ENCODE measurements at regions not wholly inside any gene's neighbourhood (a gene's known extent, or its start where the extent isn't known, plus 50 kb on each side); places are given as distances from the start of the nearest gene placed in this dataset.
A peak's percentile ranks its signal among the peaks of the same experiment; 100 is the strongest.
"Not testable (repeated sequence)": the region's sequence is repeated elsewhere in the genome, so short reads cannot be mapped to it uniquely, and the experiment has no call there.

- Histone ChIP-seq H3K27me3 (ENCODE audit: control insufficient read depth, insufficient read depth, low read length) (no peaks in the 10 kb centered on the region), H3K9me3 (replicated peaks; ENCODE audit: control insufficient read depth, low read depth, low read length) (no peaks in the 10 kb centered on the region), H3K4me3 (ENCODE audit: low read length) (no peak overlapping the region), H3K27ac (ENCODE audit: low read length) (no peak overlapping the region), H3K4me1 (ENCODE audit: control insufficient read depth, insufficient read depth, low read length) (peaks cover 6% of the 10 kb centered on the region), H3K36me3 (ENCODE audit: control insufficient read depth, insufficient read depth, low read length) (no peaks in the 10 kb centered on the region)
- 100% methylated on average over 1 of the region's 1 CpG for WGBS (ENCODE audit: insufficient coverage)
- DNase-seq, result no peak
Observed at GRCh38 chr17:13420418-13420826, 181.3 kb downstream of the HS3ST3A1 start.

- H3K27me3 ChIP-seq (ENCODE audit: control insufficient read depth, insufficient read depth, low read length), result no peaks in the 10 kb centered on the region
- H3K27ac ChIP-seq (ENCODE audit: low read length), result no peak overlapping the region
- H3K36me3 ChIP-seq (ENCODE audit: control insufficient read depth, insufficient read depth, low read length), result no peaks in the 10 kb centered on the region
- peaks cover 6% of the 10 kb centered on the region for H3K4me1 ChIP-seq (ENCODE audit: control insufficient read depth, insufficient read depth, low read length)
- no peaks in the 10 kb centered on the region for H3K9me3 ChIP-seq (replicated peaks; ENCODE audit: control insufficient read depth, low read depth, low read length)
- H3K4me3 ChIP-seq (ENCODE audit: low read length), result no peak overlapping the region
- DNase-seq, result no peak
- WGBS (ENCODE audit: insufficient coverage), result 91% methylated on average over 5 of the region's 6 CpGs
Observed at GRCh38 chr17:13419676-13420075, 182.1 kb downstream of the HS3ST3A1 start.

- Histone ChIP-seq H3K36me3 (ENCODE audit: control insufficient read depth, insufficient read depth, low read length) (no peaks in the 10 kb centered on the region), H3K27me3 (ENCODE audit: control insufficient read depth, insufficient read depth, low read length) (no peaks in the 10 kb centered on the region), H3K27ac (ENCODE audit: low read length) (no peak overlapping the region), H3K9me3 (replicated peaks; ENCODE audit: control insufficient read depth, low read depth, low read length) (no peaks in the 10 kb centered on the region), H3K4me1 (ENCODE audit: control insufficient read depth, insufficient read depth, low read length) (peaks cover 6% of the 10 kb centered on the region), H3K4me3 (ENCODE audit: low read length) (no peak overlapping the region)
- 40% methylated on average over 1 of the region's 2 CpGs for WGBS (ENCODE audit: insufficient coverage)
- no peak for DNase-seq
Observed at GRCh38 chr17:13418891-13419290, 182.8 kb downstream of the HS3ST3A1 start.

GRCh38 chr17:13417381-13417950 lies 184.3 kb downstream of the HS3ST3A1 start:
- no peaks in the 10 kb centered on the region for H3K36me3 ChIP-seq (ENCODE audit: control insufficient read depth, insufficient read depth, low read length)
- no peaks in the 10 kb centered on the region for H3K9me3 ChIP-seq (replicated peaks; ENCODE audit: control insufficient read depth, low read depth, low read length)
- H3K4me1 ChIP-seq (ENCODE audit: control insufficient read depth, insufficient read depth, low read length), result peaks cover 6% of the 10 kb centered on the region
- no peaks in the 10 kb centered on the region for H3K27me3 ChIP-seq (ENCODE audit: control insufficient read depth, insufficient read depth, low read length)
- DNase-seq, result no peak
- H3K27ac ChIP-seq (ENCODE audit: low read length), result no peak overlapping the region
- WGBS (ENCODE audit: insufficient coverage), result no CpG with 5 or more reads among the region's 2 CpGs
- no peak overlapping the region for H3K4me3 ChIP-seq (ENCODE audit: low read length)

- no CpG with 5 or more reads among the region's 3 CpGs for WGBS (ENCODE audit: insufficient coverage)
- no peaks in the 10 kb centered on the region for H3K9me3 ChIP-seq (replicated peaks; ENCODE audit: control insufficient read depth, low read depth, low read length)
- peaks cover 6% of the 10 kb centered on the region for H3K4me1 ChIP-seq (ENCODE audit: control insufficient read depth, insufficient read depth, low read length)
- H3K27ac ChIP-seq (ENCODE audit: low read length), result no peak overlapping the region
- H3K4me3 ChIP-seq (ENCODE audit: low read length), result no peak overlapping the region
- no peaks in the 10 kb centered on the region for H3K36me3 ChIP-seq (ENCODE audit: control insufficient read depth, insufficient read depth, low read length)
- DNase-seq, result no peak
- no peaks in the 10 kb centered on the region for H3K27me3 ChIP-seq (ENCODE audit: control insufficient read depth, insufficient read depth, low read length)
Observed at GRCh38 chr17:13416748-13417363, 184.9 kb downstream of the HS3ST3A1 start.

- DNase-seq, result peak; percentile 33
- H3K27me3 ChIP-seq (ENCODE audit: control insufficient read depth, insufficient read depth, low read length), result no peaks in the 10 kb centered on the region
- H3K4me3 ChIP-seq (ENCODE audit: low read length), result no peak overlapping the region
- no peaks in the 10 kb centered on the region for H3K36me3 ChIP-seq (ENCODE audit: control insufficient read depth, insufficient read depth, low read length)
- no peak overlapping the region for H3K27ac ChIP-seq (ENCODE audit: low read length)
- WGBS (ENCODE audit: insufficient coverage), result 41% methylated on average over 13 of the region's 13 CpGs
- no peaks in the 10 kb centered on the region for H3K9me3 ChIP-seq (replicated peaks; ENCODE audit: control insufficient read depth, low read depth, low read length)
- peaks cover 6% of the 10 kb centered on the region for H3K4me1 ChIP-seq (ENCODE audit: control insufficient read depth, insufficient read depth, low read length)
Observed at GRCh38 chr17:13415871-13416416, 185.8 kb downstream of the HS3ST3A1 start.

GRCh38 chr17:13415200-13415599 lies 186.5 kb downstream of the HS3ST3A1 start:
- not testable (repeated sequence) for DNase-seq; H3K27me3 ChIP-seq (ENCODE audit: control insufficient read depth, insufficient read depth, low read length); H3K27ac ChIP-seq (ENCODE audit: low read length); H3K4me1 ChIP-seq (ENCODE audit: control insufficient read depth, insufficient read depth, low read length); H3K9me3 ChIP-seq (replicated peaks; ENCODE audit: control insufficient read depth, low read depth, low read length); H3K36me3 ChIP-seq (ENCODE audit: control insufficient read depth, insufficient read depth, low read length); H3K4me3 ChIP-seq (ENCODE audit: low read length)
- no CpG with 5 or more reads among the region's 3 CpGs for WGBS (ENCODE audit: insufficient coverage)

- Histone ChIP-seq H3K27me3 (ENCODE audit: control insufficient read depth, insufficient read depth, low read length) (no peaks in the 10 kb centered on the region), H3K4me3 (ENCODE audit: low read length) (no peak overlapping the region), H3K4me1 (ENCODE audit: control insufficient read depth, insufficient read depth, low read length) (peaks cover 6% of the 10 kb centered on the region), H3K36me3 (ENCODE audit: control insufficient read depth, insufficient read depth, low read length) (no peaks in the 10 kb centered on the region), H3K9me3 (replicated peaks; ENCODE audit: control insufficient read depth, low read depth, low read length) (no peaks in the 10 kb centered on the region), H3K27ac (ENCODE audit: low read length) (no peak overlapping the region)
- 81% methylated on average over 5 of the region's 7 CpGs for WGBS (ENCODE audit: insufficient coverage)
- no peak for DNase-seq
Observed at GRCh38 chr17:13413001-13413400, 188.7 kb downstream of the HS3ST3A1 start.

GRCh38 chr17:13410874-13411273 lies 190.9 kb downstream of the HS3ST3A1 start:
- WGBS (ENCODE audit: insufficient coverage), result no CpG with 5 or more reads among the region's 2 CpGs
- no peaks in the 10 kb centered on the region for H3K36me3 ChIP-seq (ENCODE audit: control insufficient read depth, insufficient read depth, low read length)
- no peaks in the 10 kb centered on the region for H3K27me3 ChIP-seq (ENCODE audit: control insufficient read depth, insufficient read depth, low read length)
- no peak overlapping the region for H3K4me3 ChIP-seq (ENCODE audit: low read length)
- H3K4me1 ChIP-seq (ENCODE audit: control insufficient read depth, insufficient read depth, low read length), result peaks cover under 1% of the 10 kb centered on the region
- H3K9me3 ChIP-seq (replicated peaks; ENCODE audit: control insufficient read depth, low read depth, low read length), result no peaks in the 10 kb centered on the region
- no peak for DNase-seq
- no peak overlapping the region for H3K27ac ChIP-seq (ENCODE audit: low read length)

GRCh38 chr17:13410214-13410613 lies 191.5 kb downstream of the HS3ST3A1 start:
- DNase-seq, result no peak
- no peaks in the 10 kb centered on the region for H3K36me3 ChIP-seq (ENCODE audit: control insufficient read depth, insufficient read depth, low read length)
- H3K27me3 ChIP-seq (ENCODE audit: control insufficient read depth, insufficient read depth, low read length), result no peaks in the 10 kb centered on the region
- H3K9me3 ChIP-seq (replicated peaks; ENCODE audit: control insufficient read depth, low read depth, low read length), result no peaks in the 10 kb centered on the region
- no peak overlapping the region for H3K4me3 ChIP-seq (ENCODE audit: low read length)
- 95% methylated on average over 1 of the region's 3 CpGs for WGBS (ENCODE audit: insufficient coverage)
- H3K4me1 ChIP-seq (ENCODE audit: control insufficient read depth, insufficient read depth, low read length), result no peaks in the 10 kb centered on the region
- H3K27ac ChIP-seq (ENCODE audit: low read length), result no peak overlapping the region
